ENCODE measurements at regions not wholly inside any gene's neighbourhood (a gene's known extent, or its start where the extent isn't known, plus 50 kb on each side); places are given as distances from the start of the nearest gene placed in this dataset.

DNA sequence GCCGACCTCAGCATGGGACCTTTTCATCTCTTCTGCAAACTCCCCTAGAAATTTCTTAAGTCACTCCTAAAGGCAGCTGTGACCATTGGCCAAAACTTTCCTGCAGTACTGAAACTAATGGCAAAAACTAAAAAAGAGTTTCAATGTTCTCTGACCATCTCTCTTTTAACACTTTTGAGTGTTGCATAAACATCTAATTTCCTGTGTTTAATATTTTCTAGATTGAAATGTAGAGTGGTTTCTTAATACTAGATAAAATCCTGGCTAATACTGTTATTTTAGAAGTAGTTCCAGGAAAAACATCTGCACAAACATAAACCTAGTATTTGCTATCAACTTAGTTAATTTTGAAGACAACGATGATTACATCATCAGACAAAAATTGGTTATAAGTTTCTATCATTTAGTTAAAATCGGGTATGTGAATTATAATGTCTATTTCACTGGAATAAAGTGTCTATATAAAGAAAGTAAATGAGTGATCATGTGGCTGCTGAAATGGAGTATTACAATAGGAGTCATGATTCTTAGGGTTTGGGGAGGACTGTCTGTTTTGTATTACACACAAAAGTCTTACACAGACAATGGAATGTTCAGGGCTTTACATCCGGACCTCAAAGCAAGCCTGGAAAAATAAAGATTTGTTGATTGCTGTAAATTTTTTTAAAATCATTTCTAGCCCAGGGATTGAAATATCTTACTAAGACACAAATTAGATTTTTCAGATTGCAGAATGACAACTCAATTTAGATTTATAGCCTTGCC is 1323.4 kb downstream of the C4orf33 start:
- no peak for DNase-seq (ENCODE audit: low read depth in 1 of 2, low spot score in 1 of 2)

DNA sequence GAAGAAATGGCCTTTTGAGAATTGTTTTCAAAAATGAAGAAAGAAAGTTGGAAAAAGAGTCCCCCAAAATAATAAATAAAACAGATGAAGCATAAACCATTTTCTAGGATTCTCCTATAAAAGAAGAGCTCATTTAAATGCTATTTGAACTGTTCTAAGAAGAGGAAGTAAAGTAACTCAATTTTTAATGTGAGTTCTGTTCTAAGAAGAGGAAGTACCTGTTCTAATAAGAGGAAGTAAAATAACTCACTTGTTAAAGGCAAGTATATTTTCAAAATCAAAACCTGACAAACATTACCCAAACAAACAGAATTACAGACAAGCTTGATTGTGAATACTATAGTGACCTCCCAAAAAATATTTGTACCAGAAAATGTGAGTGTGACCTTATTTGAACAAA is 1326.3 kb downstream of the C4orf33 start:
- no peak for DNase-seq (ENCODE audit: low read depth in 1 of 2, low spot score in 1 of 2)

DNA sequence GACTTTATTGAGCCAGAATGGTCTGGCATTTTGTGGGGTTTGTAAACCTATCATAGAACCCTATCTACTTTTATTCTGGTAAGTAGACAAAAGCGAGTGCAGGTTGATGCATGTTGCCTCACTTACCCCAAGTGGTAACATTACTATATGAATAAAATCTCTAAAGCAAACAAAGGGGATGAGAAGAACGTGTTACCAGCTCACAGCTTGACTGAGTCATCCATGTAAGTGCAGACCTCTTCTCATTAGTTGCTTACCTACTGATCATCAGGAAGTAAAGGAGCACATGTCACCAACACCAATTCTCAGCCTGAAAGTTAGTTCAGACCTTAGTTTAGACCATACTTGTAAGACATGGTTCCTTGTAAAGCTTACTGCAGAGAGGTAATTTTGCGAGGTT is 1328.3 kb downstream of the C4orf33 start:
- DNase-seq (ENCODE audit: low read depth in 1 of 2, low spot score in 1 of 2) = no peak

DNA sequence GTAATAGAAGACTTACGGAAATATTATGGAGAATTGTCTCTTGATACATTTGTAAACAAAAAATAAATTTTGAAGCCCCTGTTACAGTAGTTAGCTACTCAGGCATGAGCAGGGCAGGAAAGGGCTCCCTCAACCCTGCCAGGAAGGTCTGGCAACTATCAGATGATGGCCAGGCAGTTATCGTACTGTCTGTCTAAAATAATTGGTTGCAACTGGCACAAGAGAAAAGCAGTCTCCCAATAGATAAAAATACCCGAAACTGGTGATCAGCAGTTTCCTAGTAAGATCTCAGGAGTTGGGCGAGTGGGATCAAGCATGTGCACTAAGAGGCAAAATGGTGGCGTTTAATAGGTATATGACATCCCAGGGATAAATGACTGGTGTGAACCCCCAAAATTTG is 1336.3 kb downstream of the C4orf33 start:
- DNase-seq (ENCODE audit: low read depth in 1 of 2, low spot score in 1 of 2) = no peak

DNA sequence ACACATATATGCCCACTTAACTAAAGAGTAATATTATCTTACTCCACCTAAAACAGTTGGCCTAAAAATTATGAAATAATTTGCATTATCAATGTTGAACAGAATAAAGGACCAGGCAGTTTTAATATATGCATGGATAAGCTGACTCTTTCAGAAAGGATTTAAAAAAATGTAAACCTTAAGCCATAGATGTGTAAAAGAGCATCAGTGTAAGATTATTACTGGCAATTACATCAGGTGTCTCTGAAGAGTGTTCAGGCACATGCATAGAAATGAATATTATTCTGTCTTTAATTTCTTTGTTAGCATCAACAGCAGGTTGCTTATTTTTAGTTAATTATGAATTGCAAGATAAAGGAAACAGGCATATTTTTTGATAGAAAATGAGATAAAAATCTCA is 1353.8 kb downstream of the C4orf33 start:
- no peak for DNase-seq (ENCODE audit: low read depth in 1 of 2, low spot score in 1 of 2)

DNA sequence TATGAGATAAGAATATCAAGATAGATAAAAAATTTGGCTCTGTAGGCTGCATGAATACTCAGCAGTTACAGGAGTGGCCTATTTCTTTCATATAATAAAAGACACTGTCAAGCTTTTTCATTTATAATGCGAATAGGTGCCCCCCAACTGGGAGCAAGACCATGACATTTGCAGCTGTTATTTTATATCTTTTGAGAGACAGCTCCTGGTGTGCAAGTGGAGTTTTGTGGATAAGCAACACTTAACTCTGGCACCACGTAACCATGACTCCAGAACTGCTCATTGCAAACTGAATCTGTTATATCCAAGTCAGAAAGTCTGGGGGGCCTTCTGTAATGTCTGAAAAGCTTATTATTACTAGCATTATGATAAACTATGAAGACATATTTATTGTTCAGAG is 1372.4 kb downstream of the C4orf33 start:
- no peak for DNase-seq (ENCODE audit: low read depth in 1 of 2, low spot score in 1 of 2)

DNA sequence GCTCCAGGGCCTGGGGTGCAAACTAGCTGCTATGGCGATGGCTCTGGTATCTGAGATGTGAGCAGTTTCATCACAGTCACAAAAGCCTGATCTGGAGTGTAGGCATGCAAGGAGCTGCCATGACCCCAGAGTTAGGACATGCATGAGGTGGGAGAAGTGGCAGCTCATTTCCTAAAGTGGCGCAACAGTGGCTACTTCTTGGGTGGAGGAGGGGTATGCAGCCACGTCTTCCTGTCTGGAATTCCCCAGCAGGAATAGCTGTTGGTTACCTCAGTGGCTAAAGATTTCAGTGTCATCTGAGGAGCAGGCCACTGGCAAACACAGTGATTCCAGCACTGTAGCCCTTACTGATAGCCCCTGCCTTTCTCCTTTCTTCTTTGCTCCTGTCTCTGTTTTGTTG is 1382.5 kb downstream of the C4orf33 start:
- no peak for DNase-seq (ENCODE audit: low read depth in 1 of 2, low spot score in 1 of 2)

DNA sequence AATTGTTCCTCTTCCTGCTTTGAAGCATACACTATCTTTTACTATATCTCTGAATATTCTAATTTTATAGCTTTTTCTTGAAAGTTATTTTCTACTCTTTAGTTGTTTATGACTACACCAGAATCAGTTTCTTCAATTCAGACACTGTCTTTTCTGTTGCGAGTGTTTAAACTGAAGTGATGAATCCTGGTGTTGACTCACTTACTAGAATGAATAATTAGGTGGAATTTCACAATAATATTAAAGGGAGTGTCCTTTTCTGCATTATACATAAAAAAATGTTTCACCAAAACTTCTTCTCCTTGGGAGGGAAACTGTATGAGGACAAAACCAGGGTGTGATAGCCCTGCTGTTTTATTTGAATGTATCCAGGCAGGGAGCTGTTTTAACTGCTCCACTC is 1383.1 kb downstream of the C4orf33 start:
- DNase-seq (ENCODE audit: low read depth in 1 of 2, low spot score in 1 of 2) = no peak

DNA sequence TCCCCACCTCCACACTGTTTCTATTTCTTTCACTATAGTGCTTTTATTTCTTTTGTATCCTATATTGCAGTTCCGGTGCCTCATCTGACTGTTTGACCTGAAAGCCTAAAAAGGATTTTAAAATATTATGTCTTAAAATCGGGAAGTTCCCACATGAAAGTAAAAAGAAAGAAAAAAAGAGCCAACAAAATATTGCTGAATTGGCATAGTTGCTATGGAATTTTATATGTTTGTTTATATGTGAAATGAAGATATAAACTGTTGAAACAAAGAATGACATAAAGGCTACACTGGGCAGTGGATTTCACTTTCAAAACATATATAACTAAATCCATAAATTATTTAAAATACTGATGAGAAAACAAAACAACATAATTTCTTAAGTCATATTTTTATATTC is 1383.7 kb downstream of the C4orf33 start:
- no peak for DNase-seq (ENCODE audit: low read depth in 1 of 2, low spot score in 1 of 2)

DNA sequence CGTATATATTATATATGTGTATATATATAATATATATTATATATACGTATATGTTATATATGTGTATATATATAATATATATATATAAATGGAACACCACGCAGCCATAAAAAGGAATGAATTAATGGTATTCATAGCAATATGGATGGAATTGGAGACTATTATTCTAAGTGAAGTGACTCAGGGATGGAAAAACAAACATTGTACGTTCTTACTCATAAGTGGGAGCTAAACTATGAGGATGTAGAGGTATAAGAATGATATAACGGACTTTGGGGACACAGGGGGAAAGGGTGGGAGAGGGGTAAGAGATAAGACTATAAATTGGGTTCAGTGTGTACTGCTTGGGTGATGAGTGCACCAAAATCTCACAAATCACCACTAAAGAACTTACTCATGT is 1388.9 kb downstream of the C4orf33 start:
- DNase-seq (ENCODE audit: low read depth in 1 of 2, low spot score in 1 of 2) = no peak

DNA sequence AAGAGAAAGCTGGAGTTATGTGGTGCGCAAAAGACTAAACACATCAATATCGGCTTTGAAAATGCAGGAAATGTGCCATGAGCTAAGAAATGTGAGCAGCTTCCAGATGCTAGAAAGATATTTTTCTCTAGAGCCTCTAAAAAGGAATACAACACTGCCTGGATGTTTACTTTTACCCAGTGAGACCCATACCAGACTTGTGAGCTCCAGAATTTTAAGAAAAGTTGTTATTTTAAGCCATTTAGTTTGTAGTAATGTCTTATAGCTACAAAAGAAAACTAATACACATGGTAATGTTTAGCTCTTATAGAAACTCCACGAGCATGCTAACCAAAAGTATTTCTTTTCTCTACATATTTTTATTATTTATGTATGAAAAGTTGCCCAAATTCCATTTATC is 1389.4 kb downstream of the C4orf33 start:
- DNase-seq (ENCODE audit: low read depth in 1 of 2, low spot score in 1 of 2) = no peak

DNA sequence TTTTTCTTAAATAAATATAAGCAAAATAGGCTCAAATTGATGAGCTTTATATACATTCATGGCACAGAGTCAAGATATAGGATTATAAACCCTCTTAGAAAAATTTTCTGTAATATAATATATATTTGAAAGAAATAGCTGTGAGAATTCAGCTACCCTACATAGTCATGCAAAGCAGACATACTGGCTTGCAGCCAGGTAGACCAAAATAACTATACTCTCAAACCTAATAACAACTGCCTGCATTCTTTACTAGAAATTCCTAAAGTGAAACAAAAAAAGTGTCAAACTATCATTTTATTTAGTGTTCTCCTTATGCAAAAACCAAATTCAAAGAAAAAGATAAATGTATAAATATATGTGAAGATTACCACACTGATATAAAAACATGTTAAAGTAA is 1390.2 kb downstream of the C4orf33 start:
- DNase-seq (ENCODE audit: low read depth in 1 of 2, low spot score in 1 of 2) = no peak

DNA sequence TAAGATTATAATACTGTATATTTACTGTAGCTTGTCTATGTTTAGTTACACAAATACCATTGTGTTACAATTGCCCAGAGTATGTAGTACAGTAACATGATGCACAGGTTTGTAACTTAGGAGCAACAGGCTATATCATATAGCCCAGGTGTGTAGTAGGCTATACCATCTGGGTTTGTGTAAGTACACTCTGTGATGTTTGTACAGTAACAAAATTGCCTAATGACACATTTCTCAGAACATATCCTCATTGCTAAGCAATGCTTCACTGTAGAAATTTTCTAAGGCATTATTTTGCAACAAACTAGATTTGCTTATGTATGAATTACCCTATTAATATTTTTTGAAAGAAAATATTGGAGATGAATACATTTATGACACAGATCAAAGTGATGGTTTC is 1390.9 kb downstream of the C4orf33 start:
- DNase-seq (ENCODE audit: low read depth in 1 of 2, low spot score in 1 of 2) = no peak

DNA sequence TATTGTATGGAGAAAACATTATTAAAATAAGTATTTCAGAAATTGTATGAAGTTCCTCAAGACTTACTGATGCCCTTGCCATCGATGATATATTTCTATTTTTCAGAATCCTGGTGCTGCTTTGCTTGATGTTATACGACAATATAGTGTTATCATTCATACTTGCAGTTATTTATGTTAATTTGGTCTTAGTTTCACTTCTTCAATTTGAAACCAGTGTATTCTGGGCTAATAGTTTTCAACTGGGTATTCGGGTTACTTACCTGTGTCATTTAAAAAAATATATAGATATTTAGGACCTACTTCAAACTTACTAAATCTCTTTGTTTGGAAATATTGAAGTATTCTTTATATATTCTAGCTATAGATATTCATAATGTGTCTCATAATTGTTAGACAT is 1414.7 kb downstream of the C4orf33 start:
- no peak for DNase-seq (ENCODE audit: low read depth in 1 of 2, low spot score in 1 of 2)

DNA sequence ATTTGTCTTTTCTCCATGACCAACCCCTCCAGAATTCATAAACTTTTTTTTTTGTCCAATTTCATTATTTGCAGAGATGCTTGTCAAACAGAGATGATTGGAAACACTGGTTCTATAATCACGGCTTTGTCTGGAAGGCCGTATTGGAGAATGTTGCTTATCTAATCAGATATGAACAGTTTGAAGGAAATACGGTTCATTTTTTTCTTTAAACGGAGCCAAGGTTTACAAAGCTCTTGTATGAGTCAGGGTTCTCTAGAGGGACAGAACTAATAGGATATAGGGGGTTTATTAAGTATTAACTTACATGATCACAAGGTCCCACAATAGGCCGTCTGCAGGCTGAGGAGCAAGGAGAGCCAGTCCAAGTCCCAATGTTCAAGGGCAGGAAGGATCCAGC is 1415.8 kb downstream of the C4orf33 start:
- no peak for DNase-seq (ENCODE audit: low read depth in 1 of 2, low spot score in 1 of 2)

DNA sequence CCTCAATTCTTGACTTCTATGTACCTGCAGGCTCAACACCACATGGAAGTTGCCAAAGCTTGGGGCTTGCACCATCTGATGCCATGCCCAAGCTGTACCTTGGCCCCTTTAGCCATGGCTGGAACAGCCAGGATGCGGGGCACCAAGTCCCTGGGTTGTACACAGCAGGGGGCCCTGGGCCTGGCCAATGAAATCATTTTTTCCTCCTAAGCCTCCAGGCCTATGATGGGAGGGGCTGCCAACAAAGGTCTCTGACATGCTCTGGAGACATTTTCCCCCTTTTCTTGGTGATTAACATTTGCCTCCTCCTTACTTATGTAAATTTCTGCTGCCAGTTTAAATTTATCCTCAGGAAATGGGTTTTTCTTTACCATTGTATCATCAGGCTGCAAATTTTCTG is 1428.1 kb downstream of the C4orf33 start:
- no peak for DNase-seq (ENCODE audit: low read depth in 1 of 2, low spot score in 1 of 2)

DNA sequence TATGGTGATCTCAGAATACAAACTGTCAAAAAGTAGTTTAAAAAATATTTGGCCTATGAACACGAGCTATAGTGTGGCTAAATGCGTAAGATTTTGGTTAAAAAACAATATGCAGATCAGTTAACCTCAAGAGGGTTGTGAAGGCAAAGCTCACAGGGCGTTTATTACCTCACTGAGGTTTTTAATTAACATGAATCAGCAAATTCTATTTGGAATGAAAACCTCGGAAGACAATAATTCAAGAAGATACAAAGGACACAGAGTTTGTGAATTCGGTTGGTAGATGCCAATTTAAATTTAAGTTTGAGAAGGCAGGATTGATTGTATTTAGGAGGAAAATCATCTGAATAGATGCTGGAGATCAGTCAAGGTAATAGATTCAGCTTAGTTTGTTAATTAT is 1434.6 kb downstream of the C4orf33 start:
- DNase-seq (ENCODE audit: low read depth in 1 of 2, low spot score in 1 of 2) = no peak

DNA sequence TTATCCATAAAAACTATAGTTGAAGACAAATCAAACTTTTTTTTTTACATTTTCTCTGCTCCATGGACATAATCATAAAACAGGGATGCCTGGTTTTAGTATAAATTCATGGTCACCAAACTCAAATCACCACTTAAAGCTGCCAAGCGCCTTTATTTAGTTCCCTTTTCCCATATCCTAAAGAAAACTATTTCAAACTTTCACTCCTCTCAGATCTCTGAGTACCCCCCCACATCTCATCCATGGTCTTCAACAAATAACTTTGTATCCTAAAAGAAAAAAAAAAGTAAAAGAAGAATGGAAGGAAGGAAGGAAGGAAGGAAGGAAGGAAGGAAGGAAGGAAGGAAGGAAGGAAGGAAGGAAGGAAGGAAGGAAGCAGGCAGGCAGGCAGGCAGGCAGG is 1438.7 kb downstream of the C4orf33 start:
- no peak for DNase-seq (ENCODE audit: low read depth in 1 of 2, low spot score in 1 of 2)

DNA sequence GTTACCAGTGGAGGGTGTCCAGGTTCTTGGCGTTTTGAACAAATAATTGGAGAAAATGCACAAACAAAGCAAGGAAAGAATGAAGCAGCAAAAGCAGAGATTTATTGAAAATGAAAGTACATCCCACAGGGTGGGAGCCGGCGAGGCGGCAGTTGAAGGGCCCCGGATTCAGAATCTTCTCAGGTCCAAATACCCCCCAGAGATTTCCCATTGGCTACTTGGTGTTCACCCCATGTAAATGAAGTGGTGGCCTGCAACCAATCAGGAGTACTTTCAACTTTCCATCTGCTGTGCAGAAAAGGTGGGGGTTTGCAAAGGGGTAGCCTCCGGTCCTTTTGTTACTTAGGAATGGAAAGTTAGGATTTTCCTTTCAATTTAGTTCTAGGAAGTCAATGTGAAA is 1447.0 kb downstream of the C4orf33 start:
- DNase-seq (ENCODE audit: low read depth in 1 of 2, low spot score in 1 of 2) = no peak

DNA sequence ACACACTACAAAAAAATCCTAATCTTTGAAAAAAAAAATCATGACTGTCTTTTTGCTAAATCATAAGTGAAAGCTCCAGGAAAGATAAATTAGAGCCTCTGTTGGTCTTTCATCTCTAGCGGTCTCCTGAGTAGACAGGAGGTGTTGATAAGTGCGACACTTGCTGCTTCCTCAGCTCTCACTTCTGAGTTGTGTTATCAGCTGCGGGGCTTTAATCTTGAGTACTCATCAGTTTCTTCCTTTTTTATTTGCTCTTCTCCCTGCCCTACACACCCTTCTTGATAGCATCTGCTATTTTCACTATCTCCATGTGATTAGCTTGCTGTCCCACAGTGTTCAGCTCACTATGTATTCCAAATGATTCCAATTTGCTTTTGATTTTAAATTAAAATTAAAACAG is 1449.2 kb downstream of the C4orf33 start:
- DNase-seq (ENCODE audit: low read depth in 1 of 2, low spot score in 1 of 2) = no peak

DNA sequence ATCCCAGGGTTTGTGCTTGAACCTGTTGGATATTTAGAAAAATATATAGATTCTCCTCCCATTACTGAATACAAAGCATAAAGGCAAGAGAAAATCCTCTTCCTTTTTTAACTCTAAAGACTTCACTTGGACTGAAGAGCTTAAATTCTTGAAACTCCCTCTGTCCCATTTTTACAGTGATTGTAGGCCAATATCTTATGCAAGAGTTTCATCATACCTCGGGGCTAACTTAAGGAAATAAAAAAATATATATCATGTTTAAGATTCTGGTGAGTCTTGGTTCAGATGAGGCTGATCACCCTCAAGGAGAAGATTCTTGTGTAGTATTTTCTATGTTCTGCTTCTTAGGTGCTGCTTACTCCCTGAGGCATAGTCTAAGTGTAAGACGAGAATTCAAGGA is 1449.6 kb downstream of the C4orf33 start:
- DNase-seq (ENCODE audit: low read depth in 1 of 2, low spot score in 1 of 2) = no peak

DNA sequence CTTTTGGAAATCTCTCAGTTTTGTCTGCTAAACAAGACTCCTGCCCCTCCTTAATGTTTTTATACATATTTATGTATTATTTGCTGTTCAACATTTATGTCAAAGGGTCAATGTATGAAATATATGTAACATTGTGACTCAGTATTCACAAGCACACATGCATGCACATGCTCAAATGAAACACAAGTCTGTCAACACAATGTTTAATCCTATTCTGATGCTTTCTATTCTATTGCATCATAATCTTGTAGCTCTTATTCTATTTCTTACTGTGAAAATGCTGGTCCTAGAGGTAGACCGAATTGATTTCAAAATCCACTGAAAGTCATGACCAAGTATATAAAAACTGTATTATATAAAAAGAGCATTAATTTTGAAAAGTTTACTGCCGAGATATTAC is 1463.3 kb downstream of the C4orf33 start:
- DNase-seq (ENCODE audit: low read depth in 1 of 2, low spot score in 1 of 2) = no peak

DNA sequence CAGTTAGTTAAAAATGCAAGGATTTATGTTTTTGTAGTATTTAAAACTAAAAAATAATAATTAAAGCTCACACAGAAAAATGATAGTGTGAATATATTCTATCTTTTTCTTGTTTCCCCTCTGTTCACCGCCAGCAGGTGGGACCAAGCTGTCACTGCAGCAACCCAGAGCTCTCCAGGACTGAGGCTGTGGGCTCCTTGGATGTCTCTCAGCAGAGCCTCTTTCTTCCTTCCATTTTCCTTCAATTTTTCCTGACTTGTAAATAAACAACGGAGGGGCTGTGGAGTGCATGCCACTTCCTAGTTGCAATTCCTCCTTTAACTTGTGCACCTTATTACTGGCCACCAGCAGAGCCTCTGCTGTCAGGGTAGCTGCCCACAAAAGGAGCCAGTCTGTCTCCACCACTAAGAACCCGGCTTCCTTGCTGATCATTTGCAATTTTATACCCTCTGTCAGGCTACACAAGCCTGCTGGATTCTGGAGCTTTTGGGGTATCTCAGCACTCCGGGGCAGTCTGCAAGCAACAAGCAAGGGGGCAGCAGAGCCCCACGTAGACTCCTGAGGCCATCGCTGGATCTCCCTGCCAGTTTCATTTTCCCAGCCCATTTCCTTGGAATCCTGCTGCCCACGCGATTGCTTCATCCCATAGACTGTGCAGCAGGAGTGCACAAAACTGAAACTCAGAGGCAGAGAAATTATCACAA is 1467.4 kb downstream of the C4orf33 start:
- no peak for DNase-seq (ENCODE audit: low read depth in 1 of 2, low spot score in 1 of 2)
